GM21526 (cell line): ENCODE measurements at regions not wholly inside any gene's neighbourhood (a gene's known extent, or its start where the extent isn't known, plus 50 kb on each side); places are given as distances from the start of the nearest gene placed in this dataset.

Source experiments
- ATAC-seq: cut with Tn5 transposase; IDR thresholded peaks from one replicate; pipeline ENCODE4 v1.9.1; 2021; ENCODE audit warnings: moderate library complexity; ENCODE audit not compliant: unreplicated experiment, low FRiP score

DNA sequence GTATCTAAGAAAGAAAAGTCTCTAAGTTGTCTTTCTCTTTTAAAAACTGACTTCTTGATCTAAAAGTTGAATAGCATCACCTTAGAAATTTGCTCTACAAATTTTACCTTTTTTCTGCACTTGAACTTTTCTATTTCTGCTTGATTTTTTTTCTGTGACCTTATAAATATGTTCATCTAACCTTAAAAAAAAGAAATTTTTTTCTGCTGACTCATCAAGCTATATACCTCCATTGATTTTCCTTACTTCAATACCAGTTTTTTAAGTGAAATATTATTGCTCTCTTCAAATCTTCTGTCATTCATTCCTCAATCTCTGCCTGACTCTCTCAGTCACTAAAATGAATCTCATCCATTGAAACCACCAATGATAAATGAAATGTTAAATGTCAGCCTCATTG is 910.1 kb downstream of the GALC start:
- ATAC-seq: no peak

DNA sequence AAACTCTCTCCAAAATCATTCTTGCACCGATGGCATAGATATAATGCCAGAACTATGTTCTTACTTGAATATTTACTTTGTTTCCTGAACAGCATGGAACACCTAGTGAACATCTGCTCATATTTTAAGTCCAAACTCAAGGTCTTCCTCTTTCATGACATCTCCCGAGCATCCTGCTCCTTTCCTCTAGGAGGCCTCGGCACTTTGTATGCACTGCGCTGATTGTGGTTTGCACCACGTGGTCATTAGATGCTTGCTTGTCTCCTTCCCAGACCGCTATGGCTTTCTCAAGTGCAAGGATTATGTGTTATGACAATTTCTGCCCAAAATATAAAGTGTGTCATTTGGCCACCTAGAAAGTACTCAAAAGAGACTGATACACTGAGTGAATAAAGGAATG is 912.0 kb downstream of the GALC start:
- ATAC-seq: no peak

DNA sequence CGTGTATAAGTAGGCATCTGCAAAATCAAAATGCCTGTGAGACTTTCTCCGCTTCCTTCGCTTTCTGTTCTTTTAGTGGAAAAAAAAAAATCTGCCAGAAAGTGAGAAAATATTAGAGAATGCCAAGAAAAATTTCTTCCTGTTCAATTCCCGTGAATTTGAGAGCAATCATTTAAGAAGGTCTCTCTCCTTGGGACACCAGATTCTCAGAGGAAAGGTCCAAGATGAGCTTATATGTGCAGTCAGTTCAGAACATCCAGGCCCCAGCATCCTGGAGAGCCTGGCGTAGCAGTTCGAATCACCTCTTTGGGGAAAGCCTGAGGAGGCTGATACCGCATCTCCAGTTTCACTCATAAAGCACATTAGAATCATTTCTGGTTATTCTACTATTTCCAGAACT is 912.8 kb downstream of the GALC start:
- ATAC-seq: no peak

DNA sequence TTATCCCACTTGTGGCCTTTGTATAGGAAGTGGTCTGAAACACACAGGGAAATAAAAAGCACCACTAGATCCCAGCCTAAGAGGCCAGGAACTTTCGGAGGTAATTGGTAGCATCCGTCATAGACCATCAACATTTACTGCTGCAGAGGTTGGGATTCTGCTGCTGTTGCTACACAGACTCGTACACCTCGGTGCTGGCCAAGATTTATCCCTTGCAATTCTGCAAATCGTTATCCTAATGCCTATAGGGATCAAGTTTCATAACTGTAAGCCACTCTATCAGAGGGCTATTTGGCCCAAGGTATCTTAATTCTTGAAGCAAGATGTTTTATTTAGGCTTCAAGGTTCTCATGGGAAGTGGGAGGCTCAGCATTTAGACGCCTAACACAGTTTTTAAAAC is 913.6 kb downstream of the GALC start:
- ATAC-seq: no peak

DNA sequence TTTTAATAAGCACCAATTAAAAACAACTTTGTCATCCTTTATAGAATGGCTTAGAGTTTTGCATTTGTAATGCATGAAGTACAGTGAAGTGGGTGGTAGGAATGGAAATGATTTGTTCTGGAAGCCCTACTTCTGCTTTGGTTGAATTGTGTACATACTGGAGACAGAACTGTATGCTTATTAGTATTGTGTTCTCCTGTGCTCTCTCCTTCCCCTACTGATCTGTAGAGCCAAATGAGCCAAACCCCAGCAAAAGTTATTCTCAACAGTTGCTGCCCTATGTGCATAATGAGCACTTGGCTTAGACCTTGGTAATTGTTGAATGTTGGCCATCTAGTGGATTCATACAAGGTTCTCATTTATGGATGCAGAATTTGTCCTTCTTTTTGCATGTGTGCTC is 916.1 kb downstream of the GALC start:
- ATAC-seq: no peak

DNA sequence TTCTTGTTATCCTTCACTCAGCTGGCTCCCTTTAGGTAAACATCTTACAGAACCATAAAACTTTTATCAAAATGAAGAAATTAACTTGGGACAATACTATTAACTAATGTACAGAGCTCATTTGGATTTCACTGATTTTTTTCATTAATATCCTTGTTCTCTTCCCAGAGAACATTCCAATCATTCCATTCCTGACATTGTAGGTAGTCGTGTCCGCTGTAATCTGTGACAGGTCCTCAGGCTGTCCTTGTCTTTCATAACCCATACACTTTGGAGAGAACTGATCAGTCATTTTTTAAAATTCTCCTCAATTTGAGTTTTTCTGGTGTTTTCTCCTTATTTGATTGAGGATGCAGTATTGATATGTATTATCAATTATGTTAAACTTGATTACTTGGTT is 916.8 kb downstream of the GALC start:
- no peak for ATAC-seq

DNA sequence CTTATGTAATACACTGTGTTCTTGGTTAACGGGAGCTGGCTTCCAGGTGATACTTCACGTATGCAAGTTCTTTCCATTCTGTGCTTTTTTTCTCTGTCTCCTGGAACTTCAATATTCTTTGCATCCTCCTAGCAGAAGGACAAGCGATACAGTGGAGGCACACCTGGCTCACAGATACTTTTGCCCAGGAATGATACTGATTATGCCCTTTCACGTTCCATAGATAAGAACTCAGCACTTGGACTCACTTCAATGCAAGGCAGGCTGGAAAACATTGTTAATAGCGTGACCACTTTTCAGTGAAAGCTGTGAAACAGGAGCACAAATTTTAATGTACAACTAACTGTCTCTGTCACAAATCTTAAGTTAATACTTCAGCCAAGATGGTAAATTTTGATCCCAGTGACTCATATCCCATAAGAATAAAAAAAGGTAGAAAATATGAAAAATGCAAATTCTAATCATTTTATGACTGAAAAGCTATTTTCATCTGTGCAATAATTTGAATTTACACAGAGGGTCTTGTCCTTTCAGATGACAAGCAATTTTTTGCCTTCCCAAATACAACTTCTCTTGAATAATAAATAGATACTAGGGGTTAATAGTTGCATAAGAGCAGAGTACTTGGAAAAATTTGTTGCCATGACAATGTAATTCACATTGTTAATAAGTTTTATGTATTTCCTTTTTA is 919.0 kb downstream of the GALC start:
- ATAC-seq: no peak

DNA sequence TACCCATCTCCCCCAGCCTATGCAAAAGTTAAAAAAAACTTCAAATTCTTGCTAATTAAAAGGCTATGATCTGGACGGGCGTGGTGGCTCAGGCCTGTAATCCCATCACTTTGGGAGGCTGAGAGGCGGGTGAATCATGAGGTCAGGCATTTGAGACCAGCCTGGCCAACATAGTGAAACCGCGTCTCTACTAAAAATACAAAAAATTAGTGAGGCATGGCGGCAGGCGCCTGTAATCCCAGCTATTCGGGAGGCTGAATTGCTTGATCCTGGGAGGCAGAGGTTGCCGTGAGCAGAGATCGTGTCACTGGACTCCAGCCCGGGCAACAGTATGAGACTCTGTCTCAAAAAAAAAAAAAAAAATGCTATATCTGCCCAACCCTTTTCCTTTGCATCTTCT is 925.4 kb downstream of the GALC start:
- no peak for ATAC-seq

DNA sequence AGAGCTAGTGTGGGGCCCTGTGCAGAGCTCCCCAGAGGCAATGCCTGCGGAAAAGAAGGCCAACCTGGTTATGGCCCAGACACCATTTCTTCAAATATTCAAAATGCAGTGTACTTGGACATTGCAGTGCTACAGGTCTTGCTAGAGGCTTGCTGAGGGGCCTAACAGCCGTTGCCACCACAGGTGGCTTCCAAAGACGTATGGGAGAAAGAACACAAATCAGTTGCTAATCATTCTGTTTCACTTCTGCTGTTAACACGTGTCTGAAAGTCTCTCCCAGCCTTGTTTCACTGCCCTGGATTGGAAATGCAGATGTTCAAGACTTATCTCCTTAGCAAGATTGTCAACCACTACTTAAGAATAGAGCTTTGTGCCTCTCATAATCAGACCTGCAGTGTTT is 925.9 kb downstream of the GALC start:
- no peak for ATAC-seq

DNA sequence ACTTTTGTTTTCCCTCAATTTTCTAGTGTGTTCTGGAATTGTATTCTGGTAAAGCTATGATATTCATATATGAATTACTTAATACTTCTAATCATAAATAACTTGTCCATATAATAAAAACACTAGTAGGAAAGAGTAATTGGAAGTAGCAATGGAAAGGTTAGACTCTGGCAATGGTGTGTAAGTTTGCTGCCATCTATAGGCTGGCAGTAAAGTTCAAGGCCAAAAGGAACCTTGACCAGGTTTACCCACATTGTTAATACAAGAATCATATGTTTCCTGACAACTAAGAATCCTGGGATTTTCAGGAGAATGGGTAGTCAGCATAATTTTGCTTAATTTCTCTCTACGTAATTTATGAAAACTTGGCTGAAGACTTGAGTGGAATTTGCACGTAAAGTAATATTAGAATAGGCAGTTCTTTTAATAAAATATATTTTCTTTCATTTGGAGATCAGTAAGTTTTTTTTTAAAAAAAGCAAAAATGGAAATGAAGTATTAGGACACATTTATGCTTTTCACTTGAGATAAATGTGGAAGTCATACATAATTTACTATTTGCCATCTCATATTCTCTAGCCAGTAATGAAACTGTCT is 926.7 kb downstream of the GALC start:
- no peak for ATAC-seq

DNA sequence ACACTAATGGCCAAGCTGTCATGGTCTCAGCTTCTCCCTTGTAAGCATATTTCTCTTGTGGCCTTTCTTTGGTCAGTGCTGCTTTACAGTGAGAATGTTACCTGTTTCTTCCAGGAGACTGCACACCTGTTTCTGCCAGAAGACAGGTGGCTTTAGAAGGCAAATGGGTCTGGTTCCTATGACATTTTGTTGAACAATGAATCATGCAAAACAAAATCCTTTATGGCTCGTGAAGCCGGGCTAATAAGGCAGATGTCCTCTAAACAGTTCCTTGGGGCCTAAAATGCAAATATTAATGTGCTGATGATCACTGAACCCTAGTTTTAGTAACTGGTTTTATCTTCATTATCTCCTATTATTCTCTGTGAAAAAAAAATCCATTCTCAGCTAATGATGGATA is 927.6 kb downstream of the GALC start:
- no peak for ATAC-seq

DNA sequence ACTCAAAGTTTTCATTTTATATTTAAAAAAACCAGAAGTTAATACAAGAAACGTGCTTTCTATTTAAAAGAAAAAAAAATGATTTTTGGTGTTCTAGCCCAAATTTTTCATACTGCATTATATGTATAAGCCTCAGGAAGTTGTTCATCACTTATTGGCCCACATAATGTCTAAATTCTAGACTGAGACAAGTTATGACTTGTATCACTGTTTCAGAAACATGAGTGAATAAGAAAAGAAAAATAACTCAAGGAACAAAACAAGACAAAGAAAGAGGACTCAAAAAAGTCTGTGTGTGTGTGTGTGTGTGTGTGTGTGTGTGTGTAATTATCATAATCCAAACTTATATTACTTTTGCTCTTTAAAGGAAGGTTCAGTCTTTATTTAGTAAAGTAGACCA is 929.8 kb downstream of the GALC start:
- no peak for ATAC-seq

DNA sequence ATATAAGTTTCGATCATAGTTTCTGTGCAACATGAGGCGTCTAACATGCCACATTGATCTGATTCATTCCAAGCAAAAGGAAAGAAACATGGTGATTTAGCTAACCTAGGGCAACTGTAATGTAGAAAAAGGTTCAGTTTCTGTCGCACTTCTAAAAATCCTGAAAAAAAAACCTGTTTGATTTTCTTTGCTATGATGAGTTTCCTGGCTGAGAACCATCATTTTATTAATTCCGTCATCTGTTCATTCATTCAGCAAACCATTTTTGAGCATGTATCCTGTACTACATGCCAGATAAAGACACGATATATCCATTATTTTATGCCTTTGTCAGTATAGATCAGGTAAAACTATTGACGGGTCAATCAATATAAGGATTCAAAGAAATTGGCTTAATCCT is 932.6 kb downstream of the GALC start:
- no peak for ATAC-seq

DNA sequence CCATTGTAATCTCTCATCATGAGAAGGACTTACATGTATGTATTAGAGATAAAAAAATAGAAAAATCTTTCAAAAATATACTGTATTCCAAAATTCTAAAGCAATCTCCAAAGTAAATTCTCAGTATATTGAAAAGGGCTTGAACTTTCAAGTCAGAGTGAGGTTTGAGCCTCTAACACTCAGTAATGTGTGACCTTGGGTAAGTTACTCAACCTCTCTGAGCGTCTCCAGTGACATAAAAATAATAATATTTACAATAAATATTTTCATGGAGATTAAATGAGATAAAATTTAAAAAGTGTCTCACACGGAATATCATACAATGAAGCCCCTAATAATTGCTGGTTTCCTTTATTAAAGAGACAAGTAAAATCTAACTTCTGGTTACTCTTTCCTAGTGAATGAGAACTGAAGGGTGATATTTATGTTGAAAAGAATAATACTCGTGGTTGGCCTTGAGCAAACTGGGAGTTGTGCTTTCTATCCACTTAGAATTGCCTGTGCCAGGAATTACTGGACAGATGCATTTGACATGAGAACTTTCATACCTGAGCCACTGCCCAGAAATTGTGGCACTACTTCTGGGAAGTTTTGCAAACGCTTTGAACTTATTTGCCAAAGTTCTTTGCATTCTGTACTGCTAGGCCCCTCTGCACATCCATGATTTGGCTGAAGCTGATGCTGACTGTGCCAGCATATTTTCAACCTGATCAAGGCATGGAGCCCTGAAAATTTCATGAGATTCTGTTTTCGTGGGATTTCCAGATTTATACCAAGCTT is 933.7 kb downstream of the GALC start:
- ATAC-seq: no peak

DNA sequence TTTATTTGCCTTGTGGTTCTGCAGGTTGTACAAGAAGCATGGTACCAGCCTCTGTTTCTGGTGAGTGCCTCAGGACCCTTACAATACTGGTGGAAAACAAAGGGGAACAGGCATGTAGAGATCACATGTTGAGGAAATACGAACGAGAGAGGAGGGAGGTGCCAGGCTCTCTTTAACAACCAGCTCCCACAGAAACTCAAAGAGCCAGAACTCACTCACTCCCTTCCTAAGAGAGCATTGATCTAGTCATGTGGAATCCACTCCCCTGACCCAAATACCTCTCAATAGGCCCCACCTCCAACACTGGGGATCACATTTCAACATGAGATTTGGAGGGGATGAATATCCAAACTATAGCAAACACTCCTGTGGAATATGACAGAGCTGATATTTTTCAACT is 938.0 kb downstream of the GALC start:
- ATAC-seq: no peak

DNA sequence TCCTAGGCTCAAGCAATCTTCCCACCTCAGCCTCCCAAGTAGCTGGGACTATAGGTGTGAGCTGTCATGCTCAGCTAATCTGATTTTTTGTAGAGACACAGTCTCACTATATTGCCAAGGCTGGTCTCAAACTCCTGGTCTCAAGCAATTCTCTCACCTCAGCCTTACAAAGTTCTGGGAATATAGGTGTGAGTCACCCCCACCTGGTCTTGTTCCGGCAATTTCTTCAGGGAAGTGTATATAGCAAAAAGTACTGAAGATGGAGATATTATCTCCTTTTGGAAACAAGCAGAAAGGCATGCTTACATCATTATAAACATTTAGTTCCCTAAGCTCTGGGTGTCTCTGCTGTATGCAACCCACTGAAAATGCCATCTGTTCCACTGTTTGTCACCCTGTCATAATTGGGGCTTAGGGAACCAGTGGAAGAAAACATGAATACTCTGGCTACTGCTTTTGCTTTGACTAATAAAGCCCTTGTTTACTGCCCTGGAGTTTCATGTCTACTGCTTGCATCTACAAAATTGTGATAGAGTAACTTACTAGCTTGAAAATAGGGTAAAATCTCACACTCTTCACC is 940.2 kb downstream of the GALC start:
- no peak for ATAC-seq

DNA sequence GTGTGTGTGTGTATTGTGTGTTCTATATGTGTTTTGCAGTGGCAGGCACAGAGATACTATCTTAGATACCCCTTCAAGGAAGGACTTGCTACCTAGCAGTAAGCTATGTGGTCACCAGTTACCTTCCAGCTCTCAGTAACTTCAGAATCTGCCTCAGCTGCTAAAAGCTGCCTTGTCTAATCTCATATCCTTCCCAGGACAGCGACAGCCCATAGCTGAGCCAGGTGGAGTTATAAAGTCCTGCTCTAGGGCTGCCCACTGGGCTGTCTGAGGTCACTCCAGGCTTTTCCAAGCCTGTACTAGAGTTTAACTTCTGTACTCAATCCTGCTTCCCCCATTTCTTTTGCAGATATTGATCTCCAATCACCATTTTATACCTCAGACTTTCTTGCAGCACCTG is 942.6 kb downstream of the GALC start:
- ATAC-seq: no peak

DNA sequence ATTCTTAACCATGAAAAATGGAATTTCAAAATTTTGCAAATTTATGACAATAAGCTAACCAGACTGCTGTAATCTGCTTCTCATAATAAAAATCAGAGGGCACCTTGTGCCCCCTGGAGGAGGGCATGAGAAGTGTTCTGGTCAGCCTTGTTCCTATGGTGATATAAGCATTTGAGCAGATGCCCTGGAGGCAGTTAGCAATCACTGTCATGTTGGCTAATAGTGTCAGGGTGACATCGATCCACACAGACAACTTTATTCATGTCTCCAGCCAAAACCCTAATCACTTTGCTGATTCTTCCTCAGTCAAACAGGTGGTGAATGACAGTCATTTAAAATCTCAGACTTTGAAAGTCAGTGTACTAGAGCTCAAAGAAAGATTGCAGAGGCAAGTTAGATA is 943.0 kb downstream of the GALC start:
- ATAC-seq: no peak

DNA sequence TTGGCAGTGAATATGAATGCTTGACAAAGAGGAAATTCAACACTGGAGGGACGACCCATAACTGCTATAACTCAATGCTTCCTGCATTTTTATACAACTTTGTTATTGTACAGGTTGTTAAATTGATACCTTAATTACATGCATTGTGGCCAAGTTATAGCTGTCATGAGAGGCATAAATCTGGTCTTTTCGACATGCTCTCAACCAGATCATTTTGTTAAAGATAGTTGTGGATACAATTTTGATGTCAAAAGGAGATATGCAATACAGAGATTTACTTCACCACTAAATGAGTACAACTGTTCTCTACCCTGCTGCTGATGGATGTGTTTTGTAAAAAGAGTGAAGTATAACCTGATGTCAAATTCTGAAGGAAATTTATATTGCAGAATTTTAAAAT is 946.0 kb downstream of the GALC start:
- no peak for ATAC-seq

DNA sequence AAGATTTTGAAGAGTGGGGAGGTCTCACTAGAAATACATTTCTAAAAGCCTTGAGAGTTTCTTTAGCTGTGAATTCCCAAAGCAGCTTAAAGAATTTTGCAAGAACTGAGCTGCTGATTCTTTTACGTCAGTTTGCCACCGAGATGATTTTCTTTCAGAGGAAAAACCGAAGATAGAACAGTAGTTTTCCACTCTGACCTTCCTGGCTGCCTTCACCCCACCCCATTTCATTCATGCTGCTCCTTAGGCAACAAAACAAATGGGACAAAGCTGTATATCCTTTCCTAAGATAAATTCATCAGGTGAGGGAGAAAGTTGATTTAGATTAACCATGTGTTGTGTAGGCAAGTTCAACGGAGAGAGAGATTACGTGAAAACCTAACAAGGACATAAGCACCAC is 947.0 kb downstream of the GALC start:
- no peak for ATAC-seq

DNA sequence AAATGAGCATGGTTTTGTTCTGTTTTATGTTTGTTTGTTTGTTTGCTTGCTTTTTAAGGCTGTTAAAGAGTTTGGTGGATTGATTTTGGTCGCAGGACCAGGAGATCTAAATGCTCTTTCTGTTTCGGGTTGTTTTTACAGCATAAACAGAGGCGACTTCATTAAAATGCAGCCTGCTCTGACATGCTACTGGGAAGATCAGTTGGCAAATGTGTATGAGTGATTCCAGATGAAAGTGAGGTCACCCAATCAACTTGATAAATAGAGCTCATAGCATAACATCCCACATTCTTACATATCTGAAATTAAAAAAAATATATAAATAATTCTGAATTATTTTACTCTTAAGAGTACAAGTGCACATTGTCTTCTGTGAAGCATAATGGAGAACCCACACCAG is 947.7 kb downstream of the GALC start:
- no peak for ATAC-seq

DNA sequence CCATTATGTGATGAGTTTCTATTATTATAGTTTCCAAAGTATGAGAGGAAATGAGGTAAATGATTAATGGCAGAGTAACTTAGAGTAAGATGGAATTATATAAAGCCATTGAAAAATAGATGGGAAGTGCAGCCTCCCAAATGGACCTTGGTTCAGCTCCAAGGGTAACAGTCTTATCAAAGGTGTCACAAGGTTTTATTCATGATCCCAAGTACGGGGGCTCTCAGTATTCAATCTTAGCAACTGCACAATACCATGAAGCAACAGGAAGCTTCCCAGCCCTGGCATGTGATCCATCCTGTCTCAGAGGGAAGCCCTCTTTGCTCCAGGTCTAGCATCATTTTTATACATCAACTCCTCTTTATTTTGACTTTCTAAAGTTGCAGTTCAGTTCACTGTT is 948.2 kb downstream of the GALC start:
- ATAC-seq: no peak
